Forelimb muscle (tissue), 1 donor: ENCODE measurements at regions not wholly inside any gene's neighbourhood (a gene's known extent, or its start where the extent isn't known, plus 50 kb on each side); places are given as distances from the start of the nearest gene placed in this dataset.

Experiments used
- DNase-seq: peaks from one replicate; pipeline ENCODE4 v3.0.0-alpha.2; 2013; ENCODE audit warnings: low read depth

- DNase-seq, result no peak
Observed at GRCh38 chr7:42289473-42289872, 52.5 kb upstream of the GLI3 start.
